Smooth muscle cell (in vitro differentiated cells): ENCODE measurements at regions not wholly inside any gene's neighbourhood (a gene's known extent, or its start where the extent isn't known, plus 50 kb on each side); places are given as distances from the start of the nearest gene placed in this dataset.

Experiments
- DNase-seq: peaks from one replicate; lab custom pipeline; 2025; ENCODE audit not compliant: unreplicated experiment; lab: John Stamatoyannopoulos, UW
- H2AFZ ChIP-seq: fragments of 200-600 bp; sonication (generic); 2 replicates; pipeline ENCODE4 v1.6.0; 2016; ENCODE audit warnings: antibody characterized with exemption, low read depth, mild to moderate bottlenecking
- H3F3A ChIP-seq: fragments of 200-600 bp; sonication (generic); 2 replicates; pipeline ENCODE4 v1.6.0; 2017; ENCODE audit warnings: antibody characterized with exemption, low read depth
- H3K27ac ChIP-seq: fragments of 200-600 bp; sonication (generic); 2 replicates; pipeline ENCODE4 v1.5.1; 2016; ENCODE audit warnings: low read depth, mild to moderate bottlenecking
- H3K27me3 ChIP-seq: fragments of 200-600 bp; sonication (generic); 2 replicates; pipeline ENCODE4 v1.6.1; 2016; ENCODE audit warnings: low read depth, mild to moderate bottlenecking
- H3K36me3 ChIP-seq: fragments of 200-600 bp; sonication (generic); 2 replicates; pipeline ENCODE4 v1.5.1; 2016; ENCODE audit warnings: low read depth
- H3K4me1 ChIP-seq: fragments of 200-600 bp; sonication (generic); 2 replicates; pipeline ENCODE4 v1.5.1; 2016; ENCODE audit warnings: low read depth
- H3K4me2 ChIP-seq: fragments of 200-600 bp; sonication (generic); 2 replicates; pipeline ENCODE4 v1.6.0; 2016; ENCODE audit warnings: mild to moderate bottlenecking
- H3K4me3 ChIP-seq: fragments of 200-600 bp; sonication (generic); 2 replicates; pipeline ENCODE4 v1.5.1; 2016; ENCODE audit warnings: mild to moderate bottlenecking
- H3K79me2 ChIP-seq: fragments of 200-600 bp; sonication (generic); 2 replicates; pipeline ENCODE4 v1.6.0; 2016; ENCODE audit warnings: low read depth, mild to moderate bottlenecking
- H3K9ac ChIP-seq: fragments of 200-600 bp; sonication (generic); 2 replicates; pipeline ENCODE4 v1.6.0; 2016; ENCODE audit warnings: low read depth
- H3K9me3 ChIP-seq: fragments of 200-600 bp; sonication (generic); replicated peaks from 2 replicates; pipeline ENCODE4 v1.5.1; 2016; ENCODE audit warnings: low read depth
- H4K20me1 ChIP-seq: fragments of 200-600 bp; sonication (generic); 2 replicates; pipeline ENCODE4 v1.6.0; 2016; ENCODE audit warnings: low read depth
- WGBS: methylation state at CpG from one replicate; pipeline ENCODE4 v1.1.7; 2016; ENCODE audit warnings: low lambda C conversion rate; 5-methylcytosine and 5-hydroxymethylcytosine counted together
- TF ChIP-seq, protein P1 (sequence below): fragments of 200-600 bp; sonication (generic); IDR thresholded peaks from 2 replicates; pipeline ENCODE4 v1.5.1; 2017; ENCODE audit warnings: borderline replicate concordance, mild to moderate bottlenecking, antibody characterized with exemption; ENCODE audit not compliant: insufficient read depth, poor library complexity, severe bottlenecking

GRCh38 chrX:69045616-69046345 lies 119.5 kb downstream of the PJA1 start:
- H3K9me3 ChIP-seq, result no peaks in the 10 kb centered on the region
- no peak for DNase-seq
- no peak overlapping the region for H3K9ac ChIP-seq
- WGBS, result 61% methylated on average over 2 of the region's 2 CpGs
- H3K36me3 ChIP-seq, result no peaks in the 10 kb centered on the region
- no peak overlapping the region for H3K4me2 ChIP-seq
- no peaks in the 10 kb centered on the region for H3K79me2 ChIP-seq
- H4K20me1 ChIP-seq, result no peaks in the 10 kb centered on the region
- H3F3A ChIP-seq, result no peaks in the 10 kb centered on the region
- no peak overlapping the region for H3K27ac ChIP-seq
- H3K4me1 ChIP-seq, result no peaks in the 10 kb centered on the region
- TF ChIP-seq, protein P1, sequence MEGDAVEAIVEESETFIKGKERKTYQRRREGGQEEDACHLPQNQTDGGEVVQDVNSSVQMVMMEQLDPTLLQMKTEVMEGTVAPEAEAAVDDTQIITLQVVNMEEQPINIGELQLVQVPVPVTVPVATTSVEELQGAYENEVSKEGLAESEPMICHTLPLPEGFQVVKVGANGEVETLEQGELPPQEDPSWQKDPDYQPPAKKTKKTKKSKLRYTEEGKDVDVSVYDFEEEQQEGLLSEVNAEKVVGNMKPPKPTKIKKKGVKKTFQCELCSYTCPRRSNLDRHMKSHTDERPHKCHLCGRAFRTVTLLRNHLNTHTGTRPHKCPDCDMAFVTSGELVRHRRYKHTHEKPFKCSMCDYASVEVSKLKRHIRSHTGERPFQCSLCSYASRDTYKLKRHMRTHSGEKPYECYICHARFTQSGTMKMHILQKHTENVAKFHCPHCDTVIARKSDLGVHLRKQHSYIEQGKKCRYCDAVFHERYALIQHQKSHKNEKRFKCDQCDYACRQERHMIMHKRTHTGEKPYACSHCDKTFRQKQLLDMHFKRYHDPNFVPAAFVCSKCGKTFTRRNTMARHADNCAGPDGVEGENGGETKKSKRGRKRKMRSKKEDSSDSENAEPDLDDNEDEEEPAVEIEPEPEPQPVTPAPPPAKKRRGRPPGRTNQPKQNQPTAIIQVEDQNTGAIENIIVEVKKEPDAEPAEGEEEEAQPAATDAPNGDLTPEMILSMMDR, result no peak
- H2AFZ ChIP-seq, result no peak overlapping the region
- H3K4me3 ChIP-seq, result no peak overlapping the region
- H3K27me3 ChIP-seq, result no peaks in the 10 kb centered on the region

GRCh38 chrX:69038816-69039215 lies 126.4 kb downstream of the PJA1 start:
- Histone ChIP-seq H3K79me2 (no peaks in the 10 kb centered on the region), H4K20me1 (no peaks in the 10 kb centered on the region), H3K27ac (no peak overlapping the region), H2AFZ (no peak overlapping the region), H3K36me3 (no peaks in the 10 kb centered on the region), H3K4me1 (no peaks in the 10 kb centered on the region), H3K9ac (no peak overlapping the region), H3K4me2 (no peak overlapping the region), H3F3A (no peaks in the 10 kb centered on the region), H3K4me3 (no peak overlapping the region), H3K27me3 (no peaks in the 10 kb centered on the region), H3K9me3 (no peaks in the 10 kb centered on the region)
- DNase-seq, result no peak
- 84% methylated on average over 1 of the region's 1 CpG for WGBS
- TF ChIP-seq, protein P1, result no peak

GRCh38 chrX:69038188-69038587 lies 127.1 kb downstream of the PJA1 start:
- no peaks in the 10 kb centered on the region for H3F3A ChIP-seq
- DNase-seq, result no peak
- no peak overlapping the region for H2AFZ ChIP-seq
- H3K27ac ChIP-seq, result no peak overlapping the region
- H3K36me3 ChIP-seq, result no peaks in the 10 kb centered on the region
- H3K79me2 ChIP-seq, result no peaks in the 10 kb centered on the region
- no peaks in the 10 kb centered on the region for H3K27me3 ChIP-seq
- H3K4me3 ChIP-seq, result no peak overlapping the region
- WGBS, result 82% methylated on average over 6 of the region's 6 CpGs
- H3K9me3 ChIP-seq, result no peaks in the 10 kb centered on the region
- H3K4me2 ChIP-seq, result no peak overlapping the region
- TF ChIP-seq, protein P1, result no peak
- H4K20me1 ChIP-seq, result no peaks in the 10 kb centered on the region
- no peak overlapping the region for H3K9ac ChIP-seq
- no peaks in the 10 kb centered on the region for H3K4me1 ChIP-seq

DNA sequence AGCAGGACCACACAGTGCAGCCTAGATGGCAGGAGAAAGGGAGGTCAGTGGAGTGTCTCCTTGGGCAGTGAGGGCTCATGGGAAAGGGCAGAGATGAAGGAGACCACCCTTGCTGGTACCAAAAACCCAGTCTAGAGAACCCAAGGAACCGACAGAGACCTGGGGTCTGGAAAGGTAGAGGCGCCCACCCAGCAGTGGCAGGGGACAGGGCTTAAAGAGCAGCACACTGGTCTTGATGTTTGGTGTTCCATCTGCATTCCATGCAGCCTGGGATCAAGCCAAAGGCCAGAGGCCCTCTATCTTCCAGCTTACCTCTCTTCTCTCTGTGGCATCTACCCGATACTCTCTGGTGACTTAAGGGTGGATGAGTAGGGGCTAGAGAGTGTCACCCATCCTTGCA lies 127.5 kb downstream of the PJA1 start:
- H3K9me3 ChIP-seq, result no peaks in the 10 kb centered on the region
- no peaks in the 10 kb centered on the region for H4K20me1 ChIP-seq
- H3K36me3 ChIP-seq, result no peaks in the 10 kb centered on the region
- no peaks in the 10 kb centered on the region for H3K4me1 ChIP-seq
- H3K4me3 ChIP-seq, result no peak overlapping the region
- TF ChIP-seq, protein P1, result no peak
- no peaks in the 10 kb centered on the region for H3F3A ChIP-seq
- H3K79me2 ChIP-seq, result no peaks in the 10 kb centered on the region
- H3K9ac ChIP-seq, result no peak overlapping the region
- no peak overlapping the region for H2AFZ ChIP-seq
- DNase-seq, result no peak
- WGBS, result 79% methylated on average over 3 of the region's 3 CpGs
- no peak overlapping the region for H3K27ac ChIP-seq
- no peak overlapping the region for H3K4me2 ChIP-seq
- H3K27me3 ChIP-seq, result no peaks in the 10 kb centered on the region
